Astrocyte (in vitro differentiated cells and primary cell): ENCODE measurements at regions not wholly inside any gene's neighbourhood (a gene's known extent, or its start where the extent isn't known, plus 50 kb on each side); places are given as distances from the start of the nearest gene placed in this dataset.

Source experiments
- CTCF ChIP-seq: IDR thresholded peaks from 2 replicates; pipeline ENCODE4 v1.5.1; 2011; ENCODE audit warnings: low read depth, mild to moderate bottlenecking, inconsistent platforms, low read length, moderate library complexity; ENCODE audit not compliant: insufficient read depth
- EZH2 ChIP-seq: IDR thresholded peaks from 2 replicates; pipeline ENCODE4 v1.6.1; 2012; ENCODE audit warnings: mild to moderate bottlenecking, low read length, inconsistent platforms; ENCODE audit not compliant: insufficient read depth

- TF ChIP-seq EZH2 (no peak), CTCF (no peak)
These were observed 108.2 kb downstream of the RTP5 start for GRCh38 chr2:241977557-241978300.
